ENCODE measurements at regions not wholly inside any gene's neighbourhood (a gene's known extent, or its start where the extent isn't known, plus 50 kb on each side); places are given as distances from the start of the nearest gene placed in this dataset.

GRCh38 chr21:39025198-39025597 is 158.1 kb downstream of the PSMG1 start:
- peaks cover 31% of the 10 kb centered on the region for H3K4me1 ChIP-seq (ENCODE audit: insufficient read depth, low read length)
- TF ChIP-seq CTCF (IDR thresholded peaks at IDR 0.05; ENCODE audit: extremely low read depth, low read depth, low read length): no peak
- no peak for DNase-seq (ENCODE audit: insufficient read length, low spot score, missing footprints)

DNA sequence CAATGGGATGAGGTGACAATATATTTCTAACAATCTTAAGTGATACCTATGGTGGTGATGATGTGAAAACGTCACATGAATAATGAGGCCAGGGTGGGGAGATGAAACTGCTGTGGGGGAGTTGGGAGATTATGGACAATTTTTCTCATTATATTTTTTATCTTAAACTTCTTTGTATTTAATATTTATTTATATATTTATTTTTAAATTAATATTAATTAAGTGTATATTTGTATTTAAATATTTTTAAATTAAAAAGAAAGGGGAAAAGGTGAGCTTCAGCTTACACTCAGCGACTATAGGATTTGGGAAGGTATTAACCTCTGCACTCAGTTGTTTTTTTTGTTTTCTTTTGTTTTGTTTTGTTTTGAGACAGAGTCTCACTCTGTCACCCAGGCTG is 158.7 kb downstream of the PSMG1 start:
- no peak overlapping the region for H3K27ac ChIP-seq (ENCODE audit: low read depth, low read length)
- H3K4me3 ChIP-seq (ENCODE audit: insufficient read depth, low read length): no peak overlapping the region
- H3K79me2 ChIP-seq (ENCODE audit: insufficient read depth, low read length): no peaks in the 10 kb centered on the region
- no peak for DNase-seq (ENCODE audit: insufficient read length, low spot score, missing footprints)
- no peaks in the 10 kb centered on the region for H3K36me3 ChIP-seq (ENCODE audit: insufficient read depth, low read length)
- no peak for TF ChIP-seq CTCF (IDR thresholded peaks at IDR 0.05; ENCODE audit: extremely low read depth, low read depth, low read length)
- peaks cover 3% of the 10 kb centered on the region for H3K9me3 ChIP-seq (ENCODE audit: low read depth, low read length)
- peaks cover 31% of the 10 kb centered on the region for H3K4me1 ChIP-seq (ENCODE audit: insufficient read depth, low read length)
- no peaks in the 10 kb centered on the region for H4K20me1 ChIP-seq (ENCODE audit: insufficient read depth, low read length)
- H3K27me3 ChIP-seq (ENCODE audit: insufficient read depth, low read length): no peaks in the 10 kb centered on the region
- no peak overlapping the region for H2AFZ ChIP-seq (ENCODE audit: low read length)
- no peak overlapping the region for H3K4me2 ChIP-seq (ENCODE audit: insufficient read depth, low read length)

More at GRCh38 chr21:39025198-39025597, 158.1 kb downstream of the PSMG1 start:
- Histone ChIP-seq H3K36me3 (ENCODE audit: insufficient read depth, low read length) (no peaks in the 10 kb centered on the region), H2AFZ (ENCODE audit: low read length) (no peak overlapping the region), H3K27ac (ENCODE audit: low read depth, low read length) (no peak overlapping the region), H3K27me3 (ENCODE audit: insufficient read depth, low read length) (no peaks in the 10 kb centered on the region), H3K4me3 (ENCODE audit: insufficient read depth, low read length) (no peak overlapping the region), H3K4me2 (ENCODE audit: insufficient read depth, low read length) (no peak overlapping the region), H4K20me1 (ENCODE audit: insufficient read depth, low read length) (no peaks in the 10 kb centered on the region), H3K79me2 (ENCODE audit: insufficient read depth, low read length) (no peaks in the 10 kb centered on the region), H3K9me3 (ENCODE audit: low read depth, low read length) (peaks cover 3% of the 10 kb centered on the region)

GRCh38 chr21:39022863-39023693 is 160.2 kb downstream of the PSMG1 start:
- H4K20me1 ChIP-seq (ENCODE audit: insufficient read depth, low read length): no peaks in the 10 kb centered on the region
- no peaks in the 10 kb centered on the region for H3K27me3 ChIP-seq (ENCODE audit: insufficient read depth, low read length)
- no peaks in the 10 kb centered on the region for H3K36me3 ChIP-seq (ENCODE audit: insufficient read depth, low read length)
- H3K9me3 ChIP-seq (ENCODE audit: low read depth, low read length): peaks cover 3% of the 10 kb centered on the region
- peak; percentile 85 for DNase-seq (ENCODE audit: insufficient read length, low spot score, missing footprints)
- no peak overlapping the region for H3K4me3 ChIP-seq (ENCODE audit: insufficient read depth, low read length)
- H3K4me2 ChIP-seq (ENCODE audit: insufficient read depth, low read length): peak overlapping the region; percentile 35
- peak; percentile 31 for TF ChIP-seq CTCF (IDR thresholded peaks at IDR 0.05; ENCODE audit: extremely low read depth, low read depth, low read length)
- no peaks in the 10 kb centered on the region for H3K79me2 ChIP-seq (ENCODE audit: insufficient read depth, low read length)
- H3K27ac ChIP-seq (ENCODE audit: low read depth, low read length): no peak overlapping the region
- peaks cover 26% of the 10 kb centered on the region for H3K4me1 ChIP-seq (ENCODE audit: insufficient read depth, low read length)
- H2AFZ ChIP-seq (ENCODE audit: low read length): peak overlapping the region; percentile 1

- Histone ChIP-seq H2AFZ (ENCODE audit: low read length) (no peak overlapping the region), H3K4me3 (ENCODE audit: insufficient read depth, low read length) (no peak overlapping the region), H3K27ac (ENCODE audit: low read depth, low read length) (no peak overlapping the region), H3K36me3 (ENCODE audit: insufficient read depth, low read length) (no peaks in the 10 kb centered on the region), H3K4me1 (ENCODE audit: insufficient read depth, low read length) (peaks cover 26% of the 10 kb centered on the region), H3K27me3 (ENCODE audit: insufficient read depth, low read length) (no peaks in the 10 kb centered on the region), H4K20me1 (ENCODE audit: insufficient read depth, low read length) (no peaks in the 10 kb centered on the region), H3K9me3 (ENCODE audit: low read depth, low read length) (peaks cover 3% of the 10 kb centered on the region), H3K79me2 (ENCODE audit: insufficient read depth, low read length) (no peaks in the 10 kb centered on the region), H3K4me2 (ENCODE audit: insufficient read depth, low read length) (peak overlapping the region; percentile 35)
- TF ChIP-seq CTCF (IDR thresholded peaks at IDR 0.05; ENCODE audit: extremely low read depth, low read depth, low read length): no peak
- DNase-seq (ENCODE audit: insufficient read length, low spot score, missing footprints): no peak
These were observed 160.8 kb downstream of the PSMG1 start for GRCh38 chr21:39022466-39022862.
